HG02610 (cell line): ENCODE measurements at regions not wholly inside any gene's neighbourhood (a gene's known extent, or its start where the extent isn't known, plus 50 kb on each side); places are given as distances from the start of the nearest gene placed in this dataset.

Source experiments
- ATAC-seq: cut with Tn5 transposase; IDR thresholded peaks from one replicate; pipeline ENCODE4 v1.9.1; 2021; ENCODE audit warnings: mild to moderate bottlenecking, moderate library complexity; ENCODE audit not compliant: unreplicated experiment

GRCh38 chr12:92615086-92615485 is 87.7 kb upstream of the PLEKHG7 start:
- no peak for ATAC-seq

- no peak for ATAC-seq
These were observed 88.3 kb upstream of the PLEKHG7 start for GRCh38 chr12:92614502-92614901.

GRCh38 chr12:92614001-92614400 is 88.8 kb upstream of the PLEKHG7 start:
- no peak for ATAC-seq

- peak; percentile 81 for ATAC-seq
These were observed 90.2 kb upstream of the PLEKHG7 start for GRCh38 chr12:92612611-92613010.

GRCh38 chr12:92608151-92609091 is 94.4 kb upstream of the PLEKHG7 start:
- no peak for ATAC-seq

GRCh38 chr12:92606956-92607355 is 95.8 kb upstream of the PLEKHG7 start:
- ATAC-seq, result no peak

- ATAC-seq, result no peak
These were observed 97.1 kb upstream of the PLEKHG7 start for GRCh38 chr12:92605621-92606170.

GRCh38 chr12:92604786-92605185 is 98.0 kb upstream of the PLEKHG7 start:
- no peak for ATAC-seq

- ATAC-seq, result no peak
These were observed 98.9 kb upstream of the PLEKHG7 start for GRCh38 chr12:92603741-92604432.

GRCh38 chr12:92602930-92603623 is 99.7 kb upstream of the PLEKHG7 start:
- no peak for ATAC-seq

- ATAC-seq, result no peak
These were observed 100.3 kb upstream of the PLEKHG7 start for GRCh38 chr12:92602476-92602875.

- ATAC-seq, result no peak
These were observed 101.1 kb upstream of the PLEKHG7 start for GRCh38 chr12:92601680-92602079.

- ATAC-seq, result no peak
These were observed 101.6 kb upstream of the PLEKHG7 start for GRCh38 chr12:92601176-92601575.

- no peak for ATAC-seq
These were observed 102.7 kb upstream of the PLEKHG7 start for GRCh38 chr12:92600052-92600451.

GRCh38 chr12:92597997-92598396 is 104.8 kb upstream of the PLEKHG7 start:
- ATAC-seq, result no peak

- no peak for ATAC-seq
These were observed 105.7 kb upstream of the PLEKHG7 start for GRCh38 chr12:92597118-92597517.

GRCh38 chr12:92596383-92596782 is 106.4 kb upstream of the PLEKHG7 start:
- no peak for ATAC-seq

- no peak for ATAC-seq
These were observed 107.1 kb upstream of the PLEKHG7 start for GRCh38 chr12:92595663-92596062.

GRCh38 chr12:92593734-92594402 is 108.9 kb upstream of the PLEKHG7 start:
- ATAC-seq, result peak; percentile 100

- no peak for ATAC-seq
These were observed 117.6 kb upstream of the PLEKHG7 start for GRCh38 chr12:92585115-92585727.
